ENCODE measurements at regions not wholly inside any gene's neighbourhood (a gene's known extent, or its start where the extent isn't known, plus 50 kb on each side); places are given as distances from the start of the nearest gene placed in this dataset.
"Not testable (repeated sequence)": the region's sequence is repeated elsewhere in the genome, so short reads cannot be mapped to it uniquely, and the experiment has no call there.

DNA sequence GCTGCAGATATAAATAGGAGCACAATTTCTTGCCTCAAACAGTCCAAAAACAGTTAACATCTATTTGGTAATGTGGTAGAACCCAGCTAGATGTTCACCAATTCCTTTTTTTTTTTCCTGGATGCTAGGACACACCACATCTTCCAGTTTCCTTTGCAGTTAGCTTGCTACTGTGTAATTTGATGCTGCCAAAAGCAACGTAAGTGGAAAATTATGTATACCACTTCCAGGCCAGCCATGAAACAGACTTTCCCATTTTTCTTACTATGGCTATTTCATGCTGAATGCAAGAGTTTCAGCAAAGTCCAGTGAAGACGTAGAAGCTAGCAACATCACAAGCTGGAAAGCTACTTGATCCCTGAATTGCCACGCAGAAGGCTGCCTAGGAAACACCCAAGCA is 667.2 kb downstream of the TLE1 start:
- H3K36me3 ChIP-seq (ENCODE audit: low read depth) = no peaks in the 10 kb centered on the region
- ATAC-seq (no peak), DNase-seq (no peak)
- no peak overlapping the region for H3K4me3 ChIP-seq
- H3K4me1 ChIP-seq (ENCODE audit: low read depth) = no peaks in the 10 kb centered on the region
- no peaks in the 10 kb centered on the region for H3K9me3 ChIP-seq
- intact Hi-C loops (cut with DNase I, micrococcal nuclease) = no loop called here
- TF ChIP-seq, protein P1, sequence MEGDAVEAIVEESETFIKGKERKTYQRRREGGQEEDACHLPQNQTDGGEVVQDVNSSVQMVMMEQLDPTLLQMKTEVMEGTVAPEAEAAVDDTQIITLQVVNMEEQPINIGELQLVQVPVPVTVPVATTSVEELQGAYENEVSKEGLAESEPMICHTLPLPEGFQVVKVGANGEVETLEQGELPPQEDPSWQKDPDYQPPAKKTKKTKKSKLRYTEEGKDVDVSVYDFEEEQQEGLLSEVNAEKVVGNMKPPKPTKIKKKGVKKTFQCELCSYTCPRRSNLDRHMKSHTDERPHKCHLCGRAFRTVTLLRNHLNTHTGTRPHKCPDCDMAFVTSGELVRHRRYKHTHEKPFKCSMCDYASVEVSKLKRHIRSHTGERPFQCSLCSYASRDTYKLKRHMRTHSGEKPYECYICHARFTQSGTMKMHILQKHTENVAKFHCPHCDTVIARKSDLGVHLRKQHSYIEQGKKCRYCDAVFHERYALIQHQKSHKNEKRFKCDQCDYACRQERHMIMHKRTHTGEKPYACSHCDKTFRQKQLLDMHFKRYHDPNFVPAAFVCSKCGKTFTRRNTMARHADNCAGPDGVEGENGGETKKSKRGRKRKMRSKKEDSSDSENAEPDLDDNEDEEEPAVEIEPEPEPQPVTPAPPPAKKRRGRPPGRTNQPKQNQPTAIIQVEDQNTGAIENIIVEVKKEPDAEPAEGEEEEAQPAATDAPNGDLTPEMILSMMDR (IDR thresholded peaks at IDR 0.05) = no peak

GRCh38 chr9:81014945-81015344 is 674.4 kb downstream of the TLE1 start:
- ATAC-seq; H3K4me1 ChIP-seq (ENCODE audit: low read depth); intact Hi-C loops (cut with DNase I, micrococcal nuclease); H3K9me3 ChIP-seq; DNase-seq; H3K4me3 ChIP-seq; H3K36me3 ChIP-seq (ENCODE audit: low read depth): not testable (repeated sequence)

DNA sequence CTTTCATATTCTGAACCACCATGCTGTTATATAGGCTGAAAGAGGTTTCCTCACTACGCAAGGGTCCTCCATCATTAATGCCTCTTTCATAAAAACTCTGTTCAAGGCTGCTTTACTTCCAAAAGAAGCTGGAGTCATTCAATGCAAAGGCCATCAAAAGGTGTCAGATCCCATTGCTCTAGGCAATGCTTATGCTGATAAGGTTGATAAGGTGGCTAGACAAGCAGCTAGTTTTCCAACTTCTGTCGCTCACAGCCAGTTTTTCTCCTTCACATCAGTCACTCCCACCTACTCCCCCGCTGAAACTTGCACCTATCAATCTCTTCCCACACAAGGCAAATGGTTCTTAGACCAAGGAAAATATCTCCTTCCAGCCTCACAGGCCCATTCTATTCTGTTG is 676.2 kb downstream of the TLE1 start:
- H3K4me1 ChIP-seq (ENCODE audit: low read depth); intact Hi-C loops (cut with DNase I, micrococcal nuclease); ATAC-seq: not testable (repeated sequence)

DNA sequence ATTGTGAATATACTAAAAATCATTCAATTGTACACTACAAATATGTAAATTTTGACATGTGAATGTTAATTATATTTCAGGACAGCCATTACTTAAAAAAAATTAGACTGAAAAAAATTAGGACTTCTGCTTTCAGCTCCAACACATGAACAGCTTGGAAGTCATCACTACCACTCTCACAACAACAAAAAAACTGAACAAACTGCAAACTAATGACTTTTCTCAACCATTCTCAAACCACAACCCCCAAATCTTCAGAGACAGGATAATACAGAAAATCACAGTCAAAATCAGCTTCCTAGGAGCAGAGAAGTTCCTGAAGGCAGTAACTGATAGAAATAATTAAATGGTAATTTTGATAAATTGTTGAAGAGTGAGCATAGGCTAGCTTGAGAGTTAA is 686.4 kb downstream of the TLE1 start:
- H3K4me3 ChIP-seq = no peak overlapping the region
- intact Hi-C loops (cut with DNase I, micrococcal nuclease) = no loop called here
- no peak for ATAC-seq
- TF ChIP-seq, protein P1 (IDR thresholded peaks at IDR 0.05) = no peak
- H3K4me1 ChIP-seq (ENCODE audit: low read depth) = no peaks in the 10 kb centered on the region
- no peaks in the 10 kb centered on the region for H3K36me3 ChIP-seq (ENCODE audit: low read depth)
- DNase-seq = no peak
- H3K9me3 ChIP-seq = no peaks in the 10 kb centered on the region

More for the DNA sequence above, 676.2 kb downstream of the TLE1 start:
- not testable (repeated sequence) for H3K4me3 ChIP-seq; DNase-seq; H3K36me3 ChIP-seq (ENCODE audit: low read depth); H3K9me3 ChIP-seq

- no peak overlapping the region for H3K4me3 ChIP-seq
- ATAC-seq = no peak
Observed at GRCh38 chr9:81002242-81002641, 687.1 kb downstream of the TLE1 start.

DNA sequence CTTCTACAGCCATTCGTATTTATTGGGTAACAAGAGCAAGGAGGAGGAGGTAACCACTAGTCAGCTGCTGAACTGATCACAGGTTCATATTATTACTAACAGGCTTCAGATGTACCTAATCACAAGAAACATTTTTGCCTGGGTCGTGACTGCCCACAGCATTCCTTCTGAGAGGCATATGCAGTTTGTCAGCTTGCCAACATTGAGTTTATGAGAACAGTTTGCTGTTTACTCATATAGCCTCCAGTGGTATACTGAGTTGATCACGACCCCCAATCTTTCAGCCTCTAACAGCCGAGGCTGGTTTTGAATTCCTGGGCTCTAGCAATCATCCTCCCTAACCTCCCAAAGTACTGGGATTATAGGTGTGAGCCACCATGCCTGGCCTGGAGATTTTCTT is 693.6 kb downstream of the TLE1 start:
- TF ChIP-seq, protein P1 (IDR thresholded peaks at IDR 0.05) = no peak
- DNase-seq (no peak), ATAC-seq (no peak)
- intact Hi-C loops (cut with DNase I, micrococcal nuclease) = no loop called here
- Histone ChIP-seq H3K4me1 (ENCODE audit: low read depth) (no peaks in the 10 kb centered on the region), H3K36me3 (ENCODE audit: low read depth) (no peaks in the 10 kb centered on the region), H3K4me3 (no peak overlapping the region), H3K9me3 (no peaks in the 10 kb centered on the region)

More at GRCh38 chr9:81002242-81002641, 687.1 kb downstream of the TLE1 start:
- TF ChIP-seq, protein P1 (IDR thresholded peaks at IDR 0.05) = no peak
- H3K4me1 ChIP-seq (ENCODE audit: low read depth) = no peaks in the 10 kb centered on the region
- no peaks in the 10 kb centered on the region for H3K36me3 ChIP-seq (ENCODE audit: low read depth)
- intact Hi-C loops (cut with DNase I, micrococcal nuclease) = no loop called here
- H3K9me3 ChIP-seq = no peaks in the 10 kb centered on the region
- DNase-seq = no peak

DNA sequence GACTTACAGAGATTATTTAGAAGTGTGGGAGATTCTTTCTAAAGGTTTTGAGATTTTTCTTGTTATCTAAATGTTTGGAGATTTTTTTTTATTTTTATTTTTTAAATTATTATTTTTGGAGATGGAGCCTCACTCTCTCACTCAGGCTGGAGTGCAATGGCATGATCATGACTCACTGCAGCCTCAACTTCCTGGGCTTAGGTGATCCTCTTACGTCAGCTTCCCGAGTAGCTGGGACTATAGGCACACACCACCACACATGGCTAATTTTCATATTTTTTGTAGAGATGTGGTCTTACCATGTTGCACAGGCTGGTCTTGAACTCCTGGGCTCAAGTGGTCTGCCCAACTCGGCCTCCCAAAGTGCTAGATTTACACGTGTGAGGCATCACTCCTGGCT is 694.5 kb downstream of the TLE1 start:
- H3K4me3 ChIP-seq = no peak overlapping the region
- intact Hi-C loops (cut with DNase I, micrococcal nuclease) = no loop called here
- no peaks in the 10 kb centered on the region for H3K36me3 ChIP-seq (ENCODE audit: low read depth)
- H3K4me1 ChIP-seq (ENCODE audit: low read depth) = no peaks in the 10 kb centered on the region
- ATAC-seq (no peak), DNase-seq (no peak)
- TF ChIP-seq, protein P1 (IDR thresholded peaks at IDR 0.05) = no peak
- H3K9me3 ChIP-seq = no peaks in the 10 kb centered on the region

DNA sequence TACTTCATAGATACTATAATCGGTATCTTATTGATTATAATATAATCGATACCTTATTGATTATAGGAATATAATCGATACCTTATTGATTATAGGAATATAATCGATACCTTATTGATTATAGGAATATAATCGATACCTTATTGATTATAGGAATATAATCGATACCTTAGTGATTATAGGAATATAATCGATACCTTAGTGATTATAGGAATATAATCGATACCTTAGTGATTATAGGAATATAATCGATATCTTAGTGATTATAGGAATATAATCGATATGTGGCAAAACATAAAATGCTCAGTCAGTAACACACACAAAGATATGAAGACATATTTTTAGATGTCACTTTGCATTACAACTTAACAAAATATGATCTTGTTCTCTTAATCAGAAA is 703.8 kb downstream of the TLE1 start:
- H3K36me3 ChIP-seq (ENCODE audit: low read depth); DNase-seq; intact Hi-C loops (cut with DNase I, micrococcal nuclease); H3K9me3 ChIP-seq; H3K4me3 ChIP-seq; ATAC-seq; H3K4me1 ChIP-seq (ENCODE audit: low read depth): not testable (repeated sequence)
